ENCODE measurements at regions not wholly inside any gene's neighbourhood (a gene's known extent, or its start where the extent isn't known, plus 50 kb on each side); places are given as distances from the start of the nearest gene placed in this dataset.

- no peaks in the 10 kb centered on the region for H3K9me3 ChIP-seq
- H3K4me1 ChIP-seq = no peaks in the 10 kb centered on the region
- no peaks in the 10 kb centered on the region for H3K36me3 ChIP-seq
- TF ChIP-seq CTCF (IDR thresholded peaks at IDR 0.05) (no peak), POLR2A (IDR thresholded peaks at IDR 0.05) (no peak)
- DNase-seq = no peak
- H3K27me3 ChIP-seq = no peaks in the 10 kb centered on the region
- no peak overlapping the region for H3K4me3 ChIP-seq
- no peak overlapping the region for H3K27ac ChIP-seq
These were observed 1298.5 kb downstream of the SUCLG1 start for GRCh38 chr2:83160571-83160970.

GRCh38 chr2:83155826-83156225, 1303.3 kb downstream of the SUCLG1 start:
- no peak for TF ChIP-seq CTCF (IDR thresholded peaks at IDR 0.05)
- no peak for TF ChIP-seq POLR2A (IDR thresholded peaks at IDR 0.05)
- no peaks in the 10 kb centered on the region for H3K27me3 ChIP-seq
- H3K4me3 ChIP-seq = no peak overlapping the region
- H3K27ac ChIP-seq = no peak overlapping the region
- H3K4me1 ChIP-seq = no peaks in the 10 kb centered on the region
- DNase-seq = no peak
- no peaks in the 10 kb centered on the region for H3K36me3 ChIP-seq
- no peaks in the 10 kb centered on the region for H3K9me3 ChIP-seq

- Histone ChIP-seq H3K27me3 (no peaks in the 10 kb centered on the region), H3K9me3 (no peaks in the 10 kb centered on the region), H3K4me3 (no peak overlapping the region), H3K36me3 (no peaks in the 10 kb centered on the region), H3K4me1 (no peaks in the 10 kb centered on the region), H3K27ac (no peak overlapping the region)
- TF ChIP-seq POLR2A (IDR thresholded peaks at IDR 0.05) = no peak
- no peak for TF ChIP-seq CTCF (IDR thresholded peaks at IDR 0.05)
- DNase-seq = no peak
These were observed 1315.1 kb downstream of the SUCLG1 start for GRCh38 chr2:83143946-83144345.

GRCh38 chr2:83142934-83143333, 1316.1 kb downstream of the SUCLG1 start:
- Histone ChIP-seq H3K4me3 (no peak overlapping the region), H3K9me3 (no peaks in the 10 kb centered on the region), H3K27ac (no peak overlapping the region), H3K27me3 (no peaks in the 10 kb centered on the region), H3K4me1 (no peaks in the 10 kb centered on the region), H3K36me3 (no peaks in the 10 kb centered on the region)
- no peak for DNase-seq
- TF ChIP-seq POLR2A (IDR thresholded peaks at IDR 0.05) (no peak), CTCF (IDR thresholded peaks at IDR 0.05) (no peak)

GRCh38 chr2:83115606-83116005, 1343.5 kb downstream of the SUCLG1 start:
- Histone ChIP-seq H3K27ac (no peak overlapping the region), H3K4me1 (no peaks in the 10 kb centered on the region), H3K36me3 (no peaks in the 10 kb centered on the region), H3K9me3 (no peaks in the 10 kb centered on the region), H3K4me3 (no peak overlapping the region), H3K27me3 (no peaks in the 10 kb centered on the region)
- TF ChIP-seq CTCF (IDR thresholded peaks at IDR 0.05) = no peak
- no peak for TF ChIP-seq POLR2A (IDR thresholded peaks at IDR 0.05)
- no peak for DNase-seq

GRCh38 chr2:83115155-83115554, 1343.9 kb downstream of the SUCLG1 start:
- no peak overlapping the region for H3K4me3 ChIP-seq
- H3K9me3 ChIP-seq = no peaks in the 10 kb centered on the region
- TF ChIP-seq CTCF (IDR thresholded peaks at IDR 0.05) = no peak
- TF ChIP-seq POLR2A (IDR thresholded peaks at IDR 0.05) = no peak
- H3K36me3 ChIP-seq = no peaks in the 10 kb centered on the region
- H3K27ac ChIP-seq = no peak overlapping the region
- no peak for DNase-seq
- no peaks in the 10 kb centered on the region for H3K27me3 ChIP-seq
- no peaks in the 10 kb centered on the region for H3K4me1 ChIP-seq
